ENCODE measurements at regions not wholly inside any gene's neighbourhood (a gene's known extent, or its start where the extent isn't known, plus 50 kb on each side); places are given as distances from the start of the nearest gene placed in this dataset.

- H3K4me3 ChIP-seq: no peak overlapping the region
- in situ Hi-C loops (cut with MboI) (no loop called here), intact Hi-C loops (cut with micrococcal nuclease) (no loop called here)
- no peaks in the 10 kb centered on the region for H3K27me3 ChIP-seq (ENCODE audit: control insufficient read depth in 2 of 2, insufficient read depth in 2 of 2, low read length in 2 of 2)
- WGBS (ENCODE audit: insufficient coverage, low coverage, missing lambda C conversion rate): 3% methylated on average over 13 of the region's 18 CpGs
- H3K27ac ChIP-seq (ENCODE audit: extremely low read depth, low read depth, low read length): no peak overlapping the region
- no peaks in the 10 kb centered on the region for H4K20me1 ChIP-seq (replicated peaks; ENCODE audit: control insufficient read depth, insufficient read depth, low read length)
- BruUV-seq (replicated peaks): no TSS peak
- H3K79me2 ChIP-seq (ENCODE audit: control insufficient read depth, insufficient read depth, low read length): no peaks in the 10 kb centered on the region
- no peak overlapping the region for H3K9ac ChIP-seq (ENCODE audit: insufficient read depth in 1 of 2, low read depth in 2 of 2, low read length in 2 of 2)
- no peaks in the 10 kb centered on the region for H3K4me1 ChIP-seq (replicated peaks in 1 of 2; ENCODE audit: control insufficient read depth in 2 of 2, insufficient read depth in 2 of 2, low read length in 2 of 2)
- ChIA-PET CTCF (ENCODE audit: low intra/inter-chr PET ratio) (no interaction called here), POLR2A (no interaction called here)
- no peaks in the 10 kb centered on the region for H3K9me3 ChIP-seq (replicated peaks; ENCODE audit: control insufficient read depth, insufficient read depth, low read depth, low read length)
- H3K4me2 ChIP-seq (ENCODE audit: insufficient read depth, low read length): no peak overlapping the region
- FAIRE-seq (no peak), DNase-seq (ENCODE audit: extremely low read depth in 1 of 4, low spot score in 3 of 4) (no peak), ATAC-seq (no peak)
- no peaks in the 10 kb centered on the region for H3K36me3 ChIP-seq (ENCODE audit: control insufficient read depth, insufficient read depth, low read length)
- no peaks in the 10 kb centered on the region for H3K9me1 ChIP-seq (ENCODE audit: control insufficient read depth, insufficient read depth, low read length)
- H2AFZ ChIP-seq (ENCODE audit: low read depth, low read length): no peak overlapping the region
- TF ChIP-seq SMAD4 (CRISPR knock-in tag; conservative IDR thresholded peaks at IDR 0.05) (no peak), HIVEP1 (CRISPR knock-in tag; IDR thresholded peaks at IDR 0.05) (no peak), ZNF551 (CRISPR knock-in tag; IDR thresholded peaks at IDR 0.05) (no peak), LEF1 (IDR thresholded peaks at IDR 0.05) (no peak), RNF2 (IDR thresholded peaks at IDR 0.05) (no peak), BRCA1 (IDR thresholded peaks at IDR 0.05) (no peak), BRCA1 (CRISPR knock-in tag; IDR thresholded peaks at IDR 0.05) (no peak), ZNF384 (IDR thresholded peaks at IDR 0.05; ENCODE audit: low read depth, low read length) (no peak), SREBF2 (CRISPR knock-in tag; IDR thresholded peaks at IDR 0.05) (no peak), BHLHE40 (IDR thresholded peaks at IDR 0.05; ENCODE audit: low read length) (no peak), TEAD2 (tag; IDR thresholded peaks at IDR 0.05) (no peak), ZNF561 (CRISPR knock-in tag; conservative IDR thresholded peaks at IDR 0.05) (no peak), ZKSCAN1 (IDR thresholded peaks at IDR 0.05; ENCODE audit: low read depth, low read length) (no peak)
- TF ChIP-seq, protein P1, sequence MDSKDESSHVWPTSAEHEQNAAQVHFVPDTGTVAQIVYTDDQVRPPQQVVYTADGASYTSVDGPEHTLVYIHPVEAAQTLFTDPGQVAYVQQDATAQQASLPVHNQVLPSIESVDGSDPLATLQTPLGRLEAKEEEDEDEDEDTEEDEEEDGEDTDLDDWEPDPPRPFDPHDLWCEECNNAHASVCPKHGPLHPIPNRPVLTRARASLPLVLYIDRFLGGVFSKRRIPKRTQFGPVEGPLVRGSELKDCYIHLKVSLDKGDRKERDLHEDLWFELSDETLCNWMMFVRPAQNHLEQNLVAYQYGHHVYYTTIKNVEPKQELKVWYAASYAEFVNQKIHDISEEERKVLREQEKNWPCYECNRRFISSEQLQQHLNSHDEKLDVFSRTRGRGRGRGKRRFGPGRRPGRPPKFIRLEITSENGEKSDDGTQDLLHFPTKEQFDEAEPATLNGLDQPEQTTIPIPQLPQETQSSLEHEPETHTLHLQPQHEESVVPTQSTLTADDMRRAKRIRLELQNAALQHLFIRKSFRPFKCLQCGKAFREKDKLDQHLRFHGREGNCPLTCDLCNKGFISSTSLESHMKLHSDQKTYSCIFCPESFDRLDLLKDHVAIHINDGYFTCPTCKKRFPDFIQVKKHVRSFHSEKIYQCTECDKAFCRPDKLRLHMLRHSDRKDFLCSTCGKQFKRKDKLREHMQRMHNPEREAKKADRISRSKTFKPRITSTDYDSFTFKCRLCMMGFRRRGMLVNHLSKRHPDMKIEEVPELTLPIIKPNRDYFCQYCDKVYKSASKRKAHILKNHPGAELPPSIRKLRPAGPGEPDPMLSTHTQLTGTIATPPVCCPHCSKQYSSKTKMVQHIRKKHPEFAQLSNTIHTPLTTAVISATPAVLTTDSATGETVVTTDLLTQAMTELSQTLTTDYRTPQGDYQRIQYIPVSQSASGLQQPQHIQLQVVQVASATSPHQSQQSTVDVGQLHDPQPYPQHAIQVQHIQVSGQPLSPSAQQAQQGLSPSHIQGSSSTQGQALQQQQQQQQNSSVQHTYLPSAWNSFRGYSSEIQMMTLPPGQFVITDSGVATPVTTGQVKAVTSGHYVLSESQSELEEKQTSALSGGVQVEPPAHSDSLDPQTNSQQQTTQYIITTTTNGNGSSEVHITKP (IDR thresholded peaks at IDR 0.05; ENCODE audit: partially characterized antibody): no peak
These were observed 333.5 kb upstream of the EPHA6 start for GRCh38 chr3:96480881-96481280.

Measured in K562 (cell line).